HG03378 (cell line): ENCODE measurements at regions not wholly inside any gene's neighbourhood (a gene's known extent, or its start where the extent isn't known, plus 50 kb on each side); places are given as distances from the start of the nearest gene placed in this dataset.

ENCODE experiments used
- ATAC-seq: cut with Tn5 transposase; IDR thresholded peaks from one replicate; pipeline ENCODE4 v1.9.1; 2021; ENCODE audit warnings: mild to moderate bottlenecking, moderate library complexity; ENCODE audit not compliant: unreplicated experiment

DNA sequence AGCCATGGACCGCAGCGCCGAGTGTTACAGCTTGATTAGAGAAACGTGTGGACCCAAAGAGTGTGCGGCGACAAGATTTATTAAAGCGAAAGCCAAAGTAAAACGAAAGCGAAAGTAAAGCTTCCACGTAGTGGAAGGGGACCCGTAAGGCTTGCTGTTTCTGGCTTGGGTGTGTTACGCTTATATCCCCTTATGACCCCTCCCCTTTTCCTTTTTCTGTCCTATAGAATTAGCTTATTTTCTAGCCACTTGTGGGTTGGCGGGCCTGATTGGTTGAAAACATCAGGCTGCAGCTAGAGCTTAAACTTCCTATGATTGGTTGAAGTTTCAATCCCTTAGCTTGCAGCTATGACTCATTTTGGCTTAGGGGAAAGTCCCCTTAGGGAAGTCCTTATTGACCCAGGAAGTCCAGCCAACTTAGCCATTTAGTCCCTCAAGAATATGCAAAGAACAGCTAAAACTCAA lies 969.7 kb downstream of the DCDC2C start:
- no peak for ATAC-seq

DNA sequence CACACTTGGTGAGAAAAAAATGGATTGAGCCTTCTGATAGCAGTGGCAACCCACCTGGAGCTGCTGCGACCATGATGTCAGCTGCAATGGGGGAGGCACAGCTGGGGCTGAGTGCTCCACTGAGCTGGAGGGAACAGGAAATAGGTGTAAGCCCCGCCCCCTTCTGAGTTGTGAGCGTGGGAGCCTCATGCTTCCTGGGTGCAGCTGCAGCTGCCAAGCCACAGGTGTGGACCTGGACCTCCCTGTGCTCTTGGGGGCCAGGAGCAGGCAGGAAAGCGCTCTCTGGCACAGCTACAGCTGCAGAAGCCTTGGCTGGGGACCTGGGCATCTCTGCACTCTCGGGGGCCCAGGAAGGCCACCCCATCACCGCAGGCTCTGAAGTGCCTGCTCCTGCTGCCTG lies 970.6 kb downstream of the DCDC2C start:
- ATAC-seq = no peak

DNA sequence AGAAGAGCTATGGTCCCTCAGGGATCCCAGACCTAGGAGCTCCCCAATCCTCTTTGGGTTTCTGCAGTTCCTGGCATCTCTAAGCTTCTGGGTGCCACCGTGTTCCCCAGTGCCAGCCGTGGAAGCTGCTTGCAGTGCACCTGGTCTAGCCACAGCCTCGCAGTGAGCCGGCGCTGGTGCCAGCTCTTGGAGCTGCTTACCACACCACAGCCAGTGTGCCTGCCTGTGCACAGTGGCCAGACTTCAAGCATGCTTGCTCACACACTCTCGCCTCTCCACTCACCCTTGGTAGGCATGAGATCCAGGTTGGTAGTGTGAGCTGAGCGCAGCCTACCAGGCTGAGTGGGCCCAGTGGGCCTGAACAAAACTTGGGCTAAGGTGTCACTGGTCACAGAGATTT lies 971.9 kb downstream of the DCDC2C start:
- no peak for ATAC-seq

- no peak for ATAC-seq
Observed at GRCh38 chr2:4678927-4679326, 975.6 kb downstream of the DCDC2C start.

DNA sequence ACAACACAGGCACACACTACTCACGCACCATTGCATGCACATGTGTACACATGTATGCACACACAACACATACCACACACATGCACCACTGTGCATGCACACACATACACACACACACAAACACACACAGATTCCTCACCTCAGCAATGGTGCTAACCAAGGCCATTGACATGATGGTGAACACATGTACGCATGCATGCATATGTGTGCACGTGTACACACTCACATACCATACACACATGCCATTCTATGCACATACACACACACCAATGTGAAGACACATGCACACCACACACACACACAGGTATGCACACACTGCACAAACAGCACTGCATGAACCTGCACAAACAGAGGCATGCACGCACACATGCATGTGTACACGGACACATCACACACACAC lies 976.0 kb downstream of the DCDC2C start:
- no peak for ATAC-seq

GRCh38 chr2:4684921-4685320 lies 981.5 kb downstream of the DCDC2C start:
- no peak for ATAC-seq

DNA sequence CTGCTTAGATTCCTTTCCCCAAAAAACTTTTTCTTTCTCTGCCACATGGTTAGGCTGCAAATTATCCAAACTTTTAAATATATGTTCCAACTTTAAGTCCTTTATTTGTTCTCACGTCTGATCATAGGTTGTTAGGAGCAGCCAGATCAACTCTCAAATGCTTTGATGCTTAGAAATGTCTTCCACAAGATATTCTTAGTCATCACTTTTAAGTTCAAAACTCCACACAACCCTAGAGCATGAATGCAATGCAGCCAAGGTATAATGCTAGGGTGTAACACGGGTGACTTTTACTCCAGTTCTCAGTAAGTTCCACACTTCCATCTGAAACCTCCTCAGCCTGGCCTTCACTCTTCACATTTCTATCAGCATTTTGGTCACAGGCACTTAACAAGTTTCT lies 987.5 kb downstream of the DCDC2C start:
- ATAC-seq = no peak

DNA sequence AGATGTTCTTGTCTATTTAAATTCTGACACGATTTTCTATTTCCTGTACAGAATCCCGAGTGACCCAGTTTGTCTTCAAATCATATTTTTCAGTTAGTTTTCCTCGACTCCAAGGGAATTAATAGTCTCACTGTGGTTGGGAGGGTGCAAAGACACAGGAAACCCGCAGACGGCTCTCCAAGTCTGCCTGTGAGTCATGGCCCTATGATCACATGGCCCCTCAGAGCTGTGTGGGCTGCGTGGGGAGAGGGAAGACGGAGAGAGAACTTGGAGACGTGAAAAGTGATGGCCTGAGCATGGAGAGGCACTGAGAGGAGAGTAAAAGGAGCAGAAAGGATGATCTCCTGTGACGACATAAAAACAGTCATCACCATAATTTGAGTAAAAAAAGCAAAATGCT lies 989.9 kb downstream of the DCDC2C start:
- no peak for ATAC-seq

- ATAC-seq = no peak
Observed at GRCh38 chr2:4695281-4695861, 992.0 kb downstream of the DCDC2C start.

DNA sequence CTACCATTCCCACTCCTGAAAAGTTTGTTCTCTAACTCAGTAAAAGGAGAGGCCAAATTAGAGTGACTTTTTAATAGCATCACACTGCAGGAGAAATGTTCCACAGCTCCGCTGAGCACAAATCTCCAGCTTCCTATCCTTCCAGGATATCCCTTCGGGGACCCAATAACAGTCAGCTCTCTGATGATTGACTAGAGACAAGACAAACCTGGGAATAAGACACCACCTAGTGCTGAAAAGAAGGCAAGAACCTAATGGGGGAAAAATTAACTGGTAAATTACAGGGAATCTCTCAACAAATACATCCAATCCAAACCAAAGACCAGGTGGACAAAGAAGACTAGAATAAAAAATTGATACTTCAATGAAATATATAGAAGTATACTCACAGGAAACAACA lies 977.1 kb upstream of the SOX11 start:
- no peak for ATAC-seq

DNA sequence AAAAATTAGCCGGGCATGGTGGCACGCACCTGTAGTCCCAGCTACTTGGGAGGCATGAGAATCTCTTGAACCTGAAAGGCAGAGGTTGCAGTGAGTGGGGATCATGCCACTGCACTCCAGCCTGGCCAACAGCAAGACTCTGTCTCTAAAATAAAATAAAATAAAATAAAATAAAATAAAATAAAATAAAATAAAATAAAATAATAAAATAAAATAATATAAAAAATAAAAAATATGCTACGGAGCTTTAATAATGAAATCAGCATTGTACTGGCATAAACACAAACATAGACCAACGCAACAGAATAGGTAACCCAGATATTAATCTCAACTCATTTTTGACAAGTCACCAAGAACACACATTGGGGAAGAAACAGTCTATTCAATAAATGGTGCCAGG lies 973.4 kb upstream of the SOX11 start:
- ATAC-seq = no peak

- no peak for ATAC-seq
Observed at GRCh38 chr2:4725618-4726017, 966.6 kb upstream of the SOX11 start.

- ATAC-seq = no peak
Observed at GRCh38 chr2:4732560-4732959, 959.6 kb upstream of the SOX11 start.

GRCh38 chr2:4745056-4745991 lies 946.9 kb upstream of the SOX11 start:
- ATAC-seq = no peak

DNA sequence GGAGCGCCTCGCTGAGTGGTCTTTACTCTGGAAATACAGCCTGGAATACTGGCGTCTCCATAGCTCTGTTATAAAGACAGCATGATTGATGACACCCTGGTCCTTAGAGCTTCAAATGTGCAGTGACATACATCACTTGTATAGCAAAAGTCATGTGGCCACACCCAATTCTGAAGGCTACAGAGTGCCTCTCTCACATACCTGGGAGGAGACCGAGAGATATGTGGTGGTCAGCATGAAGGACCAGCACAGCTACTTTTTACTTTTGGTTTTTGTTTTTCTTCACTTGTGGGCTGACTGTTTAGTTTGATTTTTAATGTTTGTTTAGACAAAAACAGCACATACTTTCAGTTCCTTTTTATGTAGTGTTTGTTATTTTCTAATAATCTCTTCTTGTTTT lies 938.5 kb upstream of the SOX11 start:
- ATAC-seq = no peak

- ATAC-seq = no peak
Observed at GRCh38 chr2:4762951-4763376, 929.2 kb upstream of the SOX11 start.

GRCh38 chr2:4765787-4766530 lies 926.2 kb upstream of the SOX11 start:
- ATAC-seq = no peak

DNA sequence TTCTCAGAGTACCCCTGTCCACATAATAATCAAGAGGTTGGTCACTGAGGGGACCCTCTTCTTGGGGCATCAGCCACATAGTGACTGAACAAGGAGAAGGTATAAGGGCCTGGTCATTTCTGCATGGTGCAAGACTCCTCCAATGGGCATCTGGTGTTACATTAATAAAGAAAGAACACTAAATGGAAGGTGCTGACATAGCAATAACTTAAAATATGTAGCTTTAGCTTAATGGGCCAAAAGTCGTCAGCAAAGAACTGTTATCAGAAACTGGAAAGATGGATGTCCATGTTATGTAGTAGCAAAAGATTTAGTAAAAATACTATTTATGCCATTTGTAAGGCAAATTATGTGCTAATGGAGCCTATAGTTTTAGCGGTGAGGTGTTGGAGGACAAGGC lies 916.5 kb upstream of the SOX11 start:
- no peak for ATAC-seq

GRCh38 chr2:4780679-4781078 lies 911.5 kb upstream of the SOX11 start:
- no peak for ATAC-seq

GRCh38 chr2:4782647-4783046 lies 909.5 kb upstream of the SOX11 start:
- ATAC-seq = no peak

GRCh38 chr2:4791488-4791887 lies 900.7 kb upstream of the SOX11 start:
- no peak for ATAC-seq

- ATAC-seq = no peak
Observed at GRCh38 chr2:4792126-4792525, 900.1 kb upstream of the SOX11 start.
